HepG2 (cell line): ENCODE measurements at regions not wholly inside any gene's neighbourhood (a gene's known extent, or its start where the extent isn't known, plus 50 kb on each side); places are given as distances from the start of the nearest gene placed in this dataset.

Source experiments
- CCDC6 ChIP-seq: sonication (generic); formaldehyde crosslinking; IDR thresholded peaks from 2 replicates; pipeline ENCODE4 v1.8.1; 2022; ENCODE audit warnings: mild to moderate bottlenecking, missing genetic modification reagents, moderate library complexity
- EEA1 ChIP-seq: sonication (generic); formaldehyde crosslinking; IDR thresholded peaks from 2 replicates; pipeline ENCODE4 v1.5.1; 2020; ENCODE audit warnings: mild to moderate bottlenecking, missing genetic modification reagents, borderline replicate concordance
- GTF3A ChIP-seq: sonication (generic); formaldehyde crosslinking; conservative IDR thresholded peaks from 2 replicates; pipeline ENCODE4 v1.4.0; 2020; ENCODE audit warnings: mild to moderate bottlenecking, missing genetic modification reagents
- HNF1B ChIP-seq: sonication (generic); formaldehyde crosslinking; IDR thresholded peaks from 2 replicates; pipeline ENCODE4 v1.5.1; 2020; ENCODE audit warnings: mild to moderate bottlenecking, moderate library complexity, missing genetic modification reagents
- KAT8 ChIP-seq: IDR thresholded peaks from 2 replicates; pipeline ENCODE4 v1.6.1; 2016; ENCODE audit warnings: missing genetic modification reagents, missing compliant biosample characterization
- KLF16 ChIP-seq, 2 experiments: sonication (generic) in 1 of 2; formaldehyde crosslinking in 1 of 2; IDR thresholded peaks; 2 replicates each; pipeline versions ENCODE4 v1.6.1 to v1.8.0; 2016 to 2023; ENCODE audit warnings: missing genetic modification reagents in 2 of 2, missing compliant biosample characterization in 1 of 2
- PRMT3 ChIP-seq: sonication (generic); formaldehyde crosslinking; IDR thresholded peaks from 2 replicates; pipeline ENCODE4 v1.8.1; 2022; ENCODE audit warnings: low read depth, mild to moderate bottlenecking, moderate library complexity, missing genetic modification reagents, borderline replicate concordance
- ZKSCAN8 ChIP-seq: IDR thresholded peaks from 2 replicates; pipeline ENCODE4 v1.6.1; 2016; ENCODE audit warnings: borderline replicate concordance, missing genetic modification reagents, missing compliant biosample characterization
- ZNF124 ChIP-seq: sonication (generic); formaldehyde crosslinking; IDR thresholded peaks from 2 replicates; pipeline ENCODE4 v1.4.0; 2020; ENCODE audit warnings: missing genetic modification reagents
- ZNF609 ChIP-seq: sonication (generic); formaldehyde crosslinking; IDR thresholded peaks from 2 replicates; pipeline ENCODE4 v1.4.0; 2020; ENCODE audit warnings: mild to moderate bottlenecking, missing genetic modification reagents, borderline replicate concordance
- ZNF614 ChIP-seq: IDR thresholded peaks from 2 replicates; pipeline ENCODE4 v1.6.1; 2018; ENCODE audit warnings: missing biosample characterization, missing genetic modification reagents, inconsistent platforms, borderline replicate concordance
- ZNF746 ChIP-seq: sonication (generic); formaldehyde crosslinking; IDR thresholded peaks from 2 replicates; pipeline ENCODE4 v1.8.0; 2022; ENCODE audit warnings: mild to moderate bottlenecking, missing genetic modification reagents
- TF ChIP-seq, protein P1 (sequence below): sonication (generic); formaldehyde crosslinking; IDR thresholded peaks from 2 replicates; pipeline ENCODE4 v1.4.0; 2020; ENCODE audit warnings: missing genetic modification reagents, borderline replicate concordance
- TF ChIP-seq, protein P2 (sequence below): conservative IDR thresholded peaks from 2 replicates; pipeline ENCODE4 v1.6.1; 2018; ENCODE audit warnings: missing genetic modification reagents

DNA sequence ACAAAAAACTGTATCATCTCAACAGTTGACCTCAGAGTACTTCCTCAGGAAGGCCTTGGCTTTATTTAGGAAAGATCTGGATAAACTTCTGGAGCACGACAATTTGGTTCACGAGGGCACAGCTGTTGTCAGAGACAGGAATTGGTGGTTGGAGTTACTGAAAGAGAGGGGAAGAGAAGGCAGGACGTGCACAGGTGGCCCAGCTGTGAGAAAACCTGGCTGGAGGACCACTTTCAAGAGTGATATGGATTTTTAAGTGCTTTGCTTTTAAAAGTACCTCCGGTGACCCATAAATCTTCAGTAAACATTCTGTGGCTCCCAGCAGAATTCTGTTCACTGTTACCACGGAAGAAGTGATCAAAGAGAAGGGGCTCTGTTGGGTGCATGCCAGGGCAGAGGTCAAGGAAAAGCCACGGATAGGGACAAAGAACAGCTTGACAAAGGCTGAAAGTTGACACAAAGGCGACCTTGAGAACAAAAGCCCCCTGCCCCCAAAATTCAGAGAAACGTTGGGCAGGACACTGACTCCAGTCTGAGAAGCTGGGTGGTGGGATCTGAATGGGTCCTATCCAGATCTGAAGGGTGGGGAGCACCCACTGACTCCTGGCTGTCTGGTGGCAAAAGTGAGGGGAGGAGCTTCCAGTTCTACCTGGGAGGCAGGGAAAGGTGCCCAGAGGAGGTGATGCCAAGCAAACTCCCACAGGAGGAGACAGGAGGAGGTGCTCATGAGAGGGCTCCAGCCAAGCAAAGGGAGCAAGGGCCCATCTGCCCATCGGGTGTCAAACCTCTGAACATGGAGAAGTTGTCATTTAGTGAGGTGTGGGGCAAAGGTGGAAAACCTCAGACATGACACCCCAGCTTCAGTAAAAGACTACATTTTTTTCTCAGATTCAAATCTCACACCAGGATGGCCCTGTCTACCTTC is 89.4 kb upstream of the UXS1 start (continued):
- TF ChIP-seq ZNF614 (CRISPR knock-in tag) (peak; percentile 81; the same call in 1 of the 2 replicates), ZNF609 (CRISPR knock-in tag) (peak; percentile 94), GTF3A (CRISPR knock-in tag) (0 out of 2 replicates have a peak, but pooled peaks have one; percentile 38), KAT8 (CRISPR knock-in tag) (peak; percentile 57), HNF1B (CRISPR knock-in tag) (peak; percentile 68), ZNF746 (CRISPR knock-in tag) (peak; percentile 70; the same call in 1 of the 2 replicates), EEA1 (CRISPR knock-in tag) (0 out of 2 replicates have a peak, but pooled peaks have one; percentile 32), ZKSCAN8 (CRISPR knock-in tag) (peak; percentile 65; the same call in 1 of the 2 replicates), KLF16 (CRISPR knock-in tag; IDR thresholded peaks at IDR 0.05) (peak in 1 of 2 experiments; percentile 82; a peak in 2 of 4 replicates), PRMT3 (CRISPR knock-in tag) (0 out of 2 replicates have a peak, but pooled peaks have one; percentile 63), ZNF124 (CRISPR knock-in tag) (0 out of 2 replicates have a peak, but pooled peaks have one; percentile 40), CCDC6 (CRISPR knock-in tag) (0 out of 2 replicates have a peak, but pooled peaks have one; percentile 40)
- TF ChIP-seq, protein P1, sequence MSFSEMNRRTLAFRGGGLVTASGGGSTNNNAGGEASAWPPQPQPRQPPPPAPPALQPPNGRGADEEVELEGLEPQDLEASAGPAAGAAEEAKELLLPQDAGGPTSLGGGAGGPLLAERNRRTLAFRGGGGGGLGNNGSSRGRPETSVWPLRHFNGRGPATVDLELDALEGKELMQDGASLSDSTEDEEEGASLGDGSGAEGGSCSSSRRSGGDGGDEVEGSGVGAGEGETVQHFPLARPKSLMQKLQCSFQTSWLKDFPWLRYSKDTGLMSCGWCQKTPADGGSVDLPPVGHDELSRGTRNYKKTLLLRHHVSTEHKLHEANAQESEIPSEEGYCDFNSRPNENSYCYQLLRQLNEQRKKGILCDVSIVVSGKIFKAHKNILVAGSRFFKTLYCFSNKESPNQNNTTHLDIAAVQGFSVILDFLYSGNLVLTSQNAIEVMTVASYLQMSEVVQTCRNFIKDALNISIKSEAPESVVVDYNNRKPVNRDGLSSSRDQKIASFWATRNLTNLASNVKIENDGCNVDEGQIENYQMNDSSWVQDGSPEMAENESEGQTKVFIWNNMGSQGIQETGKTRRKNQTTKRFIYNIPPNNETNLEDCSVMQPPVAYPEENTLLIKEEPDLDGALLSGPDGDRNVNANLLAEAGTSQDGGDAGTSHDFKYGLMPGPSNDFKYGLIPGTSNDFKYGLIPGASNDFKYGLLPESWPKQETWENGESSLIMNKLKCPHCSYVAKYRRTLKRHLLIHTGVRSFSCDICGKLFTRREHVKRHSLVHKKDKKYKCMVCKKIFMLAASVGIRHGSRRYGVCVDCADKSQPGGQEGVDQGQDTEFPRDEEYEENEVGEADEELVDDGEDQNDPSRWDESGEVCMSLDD (CRISPR knock-in tag) = peak; percentile 98
- TF ChIP-seq, protein P2, sequence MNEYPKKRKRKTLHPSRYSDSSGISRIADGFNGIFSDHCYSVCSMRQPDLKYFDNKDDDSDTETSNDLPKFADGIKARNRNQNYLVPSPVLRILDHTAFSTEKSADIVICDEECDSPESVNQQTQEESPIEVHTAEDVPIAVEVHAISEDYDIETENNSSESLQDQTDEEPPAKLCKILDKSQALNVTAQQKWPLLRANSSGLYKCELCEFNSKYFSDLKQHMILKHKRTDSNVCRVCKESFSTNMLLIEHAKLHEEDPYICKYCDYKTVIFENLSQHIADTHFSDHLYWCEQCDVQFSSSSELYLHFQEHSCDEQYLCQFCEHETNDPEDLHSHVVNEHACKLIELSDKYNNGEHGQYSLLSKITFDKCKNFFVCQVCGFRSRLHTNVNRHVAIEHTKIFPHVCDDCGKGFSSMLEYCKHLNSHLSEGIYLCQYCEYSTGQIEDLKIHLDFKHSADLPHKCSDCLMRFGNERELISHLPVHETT (CRISPR knock-in tag) = 0 out of 2 replicates have a peak, but pooled peaks have one; percentile 72
